HG03442 (cell line): ENCODE measurements at regions not wholly inside any gene's neighbourhood (a gene's known extent, or its start where the extent isn't known, plus 50 kb on each side); places are given as distances from the start of the nearest gene placed in this dataset.
"Not testable (repeated sequence)": the region's sequence is repeated elsewhere in the genome, so short reads cannot be mapped to it uniquely, and the experiment has no call there.

ENCODE experiments used
- ATAC-seq: cut with Tn5 transposase; IDR thresholded peaks from one replicate; pipeline ENCODE4 v1.9.1; 2021; ENCODE audit warnings: mild to moderate bottlenecking, moderate library complexity; ENCODE audit not compliant: unreplicated experiment

- no peak for ATAC-seq
Measured at GRCh38 chr10:33010132-33011037, 52.4 kb upstream of the ITGB1 start.

GRCh38 chr10:33009244-33010131 lies 51.5 kb upstream of the ITGB1 start:
- no peak for ATAC-seq

GRCh38 chr10:33008499-33009243 lies 50.6 kb upstream of the ITGB1 start:
- ATAC-seq = no peak

GRCh38 chr10:33007731-33008381 lies 49.8 kb upstream of the ITGB1 start:
- not testable (repeated sequence) for ATAC-seq
